Fibroblast of pulmonary artery (primary cell): ENCODE measurements at regions not wholly inside any gene's neighbourhood (a gene's known extent, or its start where the extent isn't known, plus 50 kb on each side); places are given as distances from the start of the nearest gene placed in this dataset.

ENCODE experiments used
- DNase-seq: peaks from one replicate; pipeline ENCODE4 v3.0.0-alpha.2; 2010; ENCODE audit warnings: low read depth
- H3K4me3 ChIP-seq: replicated peaks from 2 replicates; pipeline ENCODE4 v1.5.1; 2011; ENCODE audit warnings: low read depth, mild to moderate bottlenecking, control low read depth, low read length, moderate library complexity
- CTCF ChIP-seq: IDR thresholded peaks from 2 replicates; pipeline ENCODE4 v1.5.1; 2011; ENCODE audit warnings: mild to moderate bottlenecking, control low read depth, low read length, inconsistent platforms; ENCODE audit errors: missing control alignments

GRCh38 chr6:74287932-74288331 is 591.9 kb downstream of the CD109 start:
- TF ChIP-seq CTCF = no peak
- H3K4me3 ChIP-seq = no peak overlapping the region
- no peak for DNase-seq

- no peak for DNase-seq
- no peak for TF ChIP-seq CTCF
- H3K4me3 ChIP-seq = no peak overlapping the region
Observed at GRCh38 chr6:74287441-74287840, 591.4 kb downstream of the CD109 start.

GRCh38 chr6:74284284-74284683 is 588.3 kb downstream of the CD109 start:
- no peak for TF ChIP-seq CTCF
- no peak for DNase-seq
- no peak overlapping the region for H3K4me3 ChIP-seq

- no peak for DNase-seq
- TF ChIP-seq CTCF = no peak
- no peak overlapping the region for H3K4me3 ChIP-seq
Observed at GRCh38 chr6:74283532-74283931, 587.5 kb downstream of the CD109 start.

- DNase-seq = no peak
- no peak overlapping the region for H3K4me3 ChIP-seq
- TF ChIP-seq CTCF = no peak
Observed at GRCh38 chr6:74282143-74282689, 586.2 kb downstream of the CD109 start.

- no peak overlapping the region for H3K4me3 ChIP-seq
- DNase-seq = no peak
- peak; percentile 29 for TF ChIP-seq CTCF
Observed at GRCh38 chr6:74280130-74280692, 584.2 kb downstream of the CD109 start.

GRCh38 chr6:74277777-74278186 is 581.8 kb downstream of the CD109 start:
- no peak for TF ChIP-seq CTCF
- no peak overlapping the region for H3K4me3 ChIP-seq
- peak; percentile 51 for DNase-seq
